GM19351 (cell line): ENCODE measurements at regions not wholly inside any gene's neighbourhood (a gene's known extent, or its start where the extent isn't known, plus 50 kb on each side); places are given as distances from the start of the nearest gene placed in this dataset.

Experiments
- ATAC-seq: cut with Tn5 transposase; IDR thresholded peaks from one replicate; pipeline ENCODE4 v1.9.1; 2021; ENCODE audit warnings: mild to moderate bottlenecking, moderate library complexity; ENCODE audit not compliant: unreplicated experiment

GRCh38 chr19:28402701-28403290 is 810.2 kb downstream of the UQCRFS1 start:
- no peak for ATAC-seq

DNA sequence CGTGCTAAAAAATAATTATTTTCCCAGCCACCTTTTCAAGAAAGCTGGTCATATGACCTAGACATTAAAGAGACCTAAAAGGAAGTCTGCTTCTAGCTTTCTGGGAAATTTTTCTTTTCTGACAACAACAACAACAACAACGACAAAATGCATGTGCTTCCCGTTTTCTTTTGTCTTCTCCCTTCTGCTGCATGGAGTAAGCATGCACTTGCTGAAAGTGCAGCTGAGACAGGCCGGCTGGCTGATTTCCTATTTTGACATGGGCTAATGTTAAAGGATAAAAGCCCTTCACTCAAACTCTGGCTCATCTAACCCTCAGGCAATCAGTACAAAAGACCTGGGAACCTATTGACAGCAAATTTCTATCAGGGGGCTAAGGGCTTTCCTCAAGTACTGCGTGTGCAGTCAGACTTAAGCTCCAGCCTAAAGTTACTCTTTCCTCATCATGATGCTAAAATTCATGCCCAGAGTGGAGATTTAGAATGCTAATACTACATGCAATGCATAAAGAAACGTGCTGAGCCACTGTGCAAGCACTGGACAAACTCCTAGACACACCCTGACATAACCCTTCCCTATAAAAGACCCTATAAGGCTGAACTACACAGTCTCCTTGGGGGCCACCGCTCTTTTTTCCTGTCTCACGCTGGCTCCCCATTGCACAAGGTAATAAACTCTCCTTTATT is 811.1 kb downstream of the UQCRFS1 start:
- no peak for ATAC-seq

DNA sequence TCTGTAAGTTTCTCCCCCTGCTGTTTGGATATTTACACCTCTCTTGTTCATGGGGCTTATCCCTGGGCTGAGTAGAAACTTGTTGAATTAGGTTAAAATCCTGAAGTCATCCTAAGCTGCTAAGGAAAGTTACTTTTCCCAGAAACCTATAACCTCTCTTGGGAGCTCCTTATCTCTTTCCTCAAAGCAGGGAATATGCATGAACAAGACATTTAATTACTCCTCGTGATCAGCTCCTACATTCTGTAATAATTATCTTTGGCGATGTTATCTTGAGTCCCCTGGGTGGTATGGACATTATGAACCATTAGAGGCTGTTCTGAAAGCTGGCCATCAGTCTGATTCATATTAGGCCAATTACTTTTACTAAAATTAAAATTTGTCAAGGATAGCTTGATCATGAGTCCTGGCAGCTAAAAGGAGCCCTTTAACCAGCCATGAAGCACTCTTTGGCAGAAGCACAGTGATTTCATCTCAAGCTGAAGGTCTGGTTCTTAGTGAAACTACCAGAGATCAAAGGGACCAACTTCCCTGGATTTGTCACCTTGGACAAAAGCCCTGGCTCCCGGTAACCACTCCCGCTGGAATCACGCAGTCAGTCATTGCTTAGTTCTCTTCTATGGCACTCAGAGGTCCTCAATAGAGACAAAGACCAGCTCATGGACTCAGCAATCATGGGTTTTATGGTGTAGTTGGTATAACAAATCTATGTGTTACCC is 811.8 kb downstream of the UQCRFS1 start:
- no peak for ATAC-seq

DNA sequence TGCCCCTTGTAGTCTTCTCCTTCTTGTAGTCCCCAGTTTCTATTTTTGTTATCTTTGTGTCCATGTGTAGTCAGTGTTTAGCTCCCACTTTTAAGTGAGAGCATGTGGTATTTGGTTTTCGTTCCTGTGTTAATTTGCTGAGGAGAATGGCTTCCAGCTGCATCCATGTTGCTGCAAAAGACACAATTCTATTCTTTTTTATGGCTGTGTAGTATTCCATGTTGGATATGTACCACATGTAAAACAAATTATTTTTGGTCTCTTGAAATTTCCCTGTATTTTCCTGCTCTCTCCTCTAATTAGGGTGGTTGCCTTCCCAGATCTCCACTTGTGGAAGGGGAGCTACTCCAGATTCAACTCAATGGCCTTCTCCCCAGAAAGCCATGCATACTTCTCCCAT is 813.8 kb downstream of the UQCRFS1 start:
- no peak for ATAC-seq

GRCh38 chr19:28397800-28398199 is 815.2 kb downstream of the UQCRFS1 start:
- no peak for ATAC-seq

GRCh38 chr19:28397306-28397705 is 815.6 kb downstream of the UQCRFS1 start:
- no peak for ATAC-seq

GRCh38 chr19:28396287-28396831 is 816.6 kb downstream of the UQCRFS1 start:
- no peak for ATAC-seq

GRCh38 chr19:28394725-28395124 is 818.2 kb downstream of the UQCRFS1 start:
- ATAC-seq, result no peak

DNA sequence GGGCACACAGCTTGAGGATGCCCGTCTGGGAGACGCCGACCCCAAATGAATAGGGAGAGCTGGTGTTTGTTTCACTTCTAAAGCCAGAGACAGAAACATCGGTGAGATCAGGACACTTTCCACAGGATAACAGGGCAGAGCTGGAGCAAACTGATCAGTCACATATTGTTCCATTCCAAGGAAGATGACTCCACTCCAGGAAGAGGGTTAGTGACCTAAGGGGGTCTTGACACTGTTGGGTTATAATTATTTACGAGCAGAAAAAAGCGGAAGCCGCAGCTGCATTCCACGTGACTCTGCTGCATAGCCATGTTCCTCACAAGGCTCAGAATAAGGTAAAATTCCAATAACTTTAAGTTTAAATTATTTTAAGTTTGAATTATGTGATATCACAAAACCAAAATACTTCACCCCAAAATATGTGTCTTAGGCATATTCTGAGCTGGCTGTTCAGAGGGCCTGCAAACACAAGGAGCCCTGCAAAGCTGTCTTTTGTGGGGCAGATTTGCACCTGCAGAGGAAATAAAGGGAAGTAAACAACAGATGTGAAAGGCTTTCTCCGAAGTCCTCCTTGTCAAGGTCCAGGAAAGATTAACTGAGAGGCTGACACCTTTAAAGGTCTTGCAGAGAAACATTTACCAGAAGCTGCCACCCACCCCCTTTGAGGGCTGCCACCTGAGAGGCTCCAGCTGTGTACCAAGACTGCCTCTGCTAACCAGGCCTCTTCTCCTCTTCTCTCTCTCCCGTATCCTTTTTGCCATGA is 819.2 kb downstream of the UQCRFS1 start:
- ATAC-seq, result no peak

- no peak for ATAC-seq
These were observed 824.0 kb downstream of the UQCRFS1 start for GRCh38 chr19:28388988-28389387.

- ATAC-seq, result no peak
These were observed 825.4 kb downstream of the UQCRFS1 start for GRCh38 chr19:28387507-28387906.

- ATAC-seq, result no peak
These were observed 826.5 kb downstream of the UQCRFS1 start for GRCh38 chr19:28386470-28386869.

- ATAC-seq, result no peak
These were observed 826.9 kb downstream of the UQCRFS1 start for GRCh38 chr19:28386066-28386465.

GRCh38 chr19:28377077-28377476 is 835.9 kb downstream of the UQCRFS1 start:
- ATAC-seq, result no peak

DNA sequence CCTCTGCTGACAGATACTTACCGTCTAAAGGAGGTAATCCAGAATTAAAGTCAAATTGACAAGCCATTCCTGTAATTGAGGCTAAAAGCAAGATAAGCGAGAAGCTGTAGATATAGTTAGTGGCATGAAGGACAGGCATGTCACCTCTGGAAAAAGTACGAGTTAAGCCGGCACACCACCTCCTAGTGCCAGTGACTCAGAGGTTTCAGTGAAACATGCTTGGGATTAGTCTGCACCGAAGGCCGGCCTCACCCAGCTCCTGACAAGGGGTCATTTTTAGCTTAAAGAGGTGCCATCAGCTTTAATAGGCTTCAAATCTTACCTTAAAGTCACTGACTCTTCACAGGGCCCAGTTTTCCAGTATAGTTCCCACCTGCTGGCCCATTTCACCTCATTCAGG is 838.0 kb downstream of the UQCRFS1 start:
- ATAC-seq, result no peak

DNA sequence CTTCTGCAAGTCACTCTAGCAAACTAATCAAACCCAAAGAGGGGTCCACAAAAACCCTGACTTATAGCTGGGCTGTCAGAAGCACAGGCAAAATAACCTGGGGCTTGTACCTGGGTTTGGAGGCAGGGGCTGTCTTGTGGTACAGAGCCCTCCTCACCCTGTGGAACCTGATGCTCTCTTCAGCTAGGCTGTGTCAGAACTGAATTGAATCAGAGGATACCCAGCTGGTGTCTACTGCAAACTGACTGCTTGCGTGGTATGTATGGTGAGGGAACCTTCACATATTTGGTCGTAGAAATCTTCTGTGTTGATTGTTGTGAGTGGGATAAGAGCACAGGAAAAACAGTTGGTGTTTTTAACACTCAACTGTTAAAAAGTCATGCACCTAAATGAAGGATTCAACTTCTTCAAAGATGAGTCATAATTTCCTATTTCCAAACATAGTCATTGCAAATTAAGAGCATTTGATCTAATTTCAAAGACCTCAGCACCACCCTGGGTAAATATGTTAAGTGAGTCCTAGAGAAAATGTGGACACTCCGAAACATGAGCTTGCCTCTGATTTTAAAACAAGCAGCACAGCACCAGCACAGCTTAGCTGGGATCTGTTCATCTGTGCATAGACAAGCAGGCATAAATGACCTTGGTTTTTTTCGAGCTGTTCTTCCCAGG is 840.2 kb downstream of the UQCRFS1 start:
- no peak for ATAC-seq

DNA sequence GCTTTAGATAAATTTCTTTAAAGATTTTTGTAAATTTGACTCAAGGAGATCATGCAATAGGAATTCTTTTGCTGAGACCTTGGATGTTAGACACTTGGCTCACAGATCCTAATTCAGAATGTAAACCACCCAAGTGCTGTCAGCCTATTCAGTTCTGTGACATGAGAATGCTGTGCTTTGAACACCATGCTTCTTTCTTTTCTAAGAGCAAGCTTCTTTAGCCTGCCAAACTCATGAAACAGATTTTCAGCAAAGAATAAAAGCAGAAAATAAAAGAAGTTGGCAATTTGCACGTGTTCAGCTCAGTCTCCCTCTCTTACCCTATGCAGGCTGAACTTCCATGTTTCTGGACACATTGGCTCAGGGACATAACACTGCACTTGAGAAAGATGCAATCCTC is 845.8 kb downstream of the UQCRFS1 start:
- ATAC-seq, result no peak

DNA sequence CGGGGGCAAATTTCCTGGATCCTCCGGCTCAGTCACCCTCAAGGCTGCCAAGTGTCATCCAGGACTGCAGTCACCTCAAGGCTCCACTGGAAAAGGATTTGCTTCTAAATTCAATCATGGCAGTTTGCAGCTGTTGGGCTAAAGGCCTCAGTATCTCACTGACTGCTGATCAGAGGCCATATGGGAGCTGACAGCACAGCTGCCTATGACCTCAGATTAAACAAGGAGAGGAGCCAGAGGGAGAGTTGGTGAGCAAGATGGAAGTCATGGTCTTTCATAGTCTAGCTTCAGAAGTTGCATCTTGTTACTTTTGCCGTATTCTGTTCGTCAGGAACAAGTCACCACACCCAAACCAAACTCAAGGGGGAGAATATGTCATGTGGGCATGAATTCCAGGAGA is 849.7 kb downstream of the UQCRFS1 start:
- ATAC-seq, result no peak

DNA sequence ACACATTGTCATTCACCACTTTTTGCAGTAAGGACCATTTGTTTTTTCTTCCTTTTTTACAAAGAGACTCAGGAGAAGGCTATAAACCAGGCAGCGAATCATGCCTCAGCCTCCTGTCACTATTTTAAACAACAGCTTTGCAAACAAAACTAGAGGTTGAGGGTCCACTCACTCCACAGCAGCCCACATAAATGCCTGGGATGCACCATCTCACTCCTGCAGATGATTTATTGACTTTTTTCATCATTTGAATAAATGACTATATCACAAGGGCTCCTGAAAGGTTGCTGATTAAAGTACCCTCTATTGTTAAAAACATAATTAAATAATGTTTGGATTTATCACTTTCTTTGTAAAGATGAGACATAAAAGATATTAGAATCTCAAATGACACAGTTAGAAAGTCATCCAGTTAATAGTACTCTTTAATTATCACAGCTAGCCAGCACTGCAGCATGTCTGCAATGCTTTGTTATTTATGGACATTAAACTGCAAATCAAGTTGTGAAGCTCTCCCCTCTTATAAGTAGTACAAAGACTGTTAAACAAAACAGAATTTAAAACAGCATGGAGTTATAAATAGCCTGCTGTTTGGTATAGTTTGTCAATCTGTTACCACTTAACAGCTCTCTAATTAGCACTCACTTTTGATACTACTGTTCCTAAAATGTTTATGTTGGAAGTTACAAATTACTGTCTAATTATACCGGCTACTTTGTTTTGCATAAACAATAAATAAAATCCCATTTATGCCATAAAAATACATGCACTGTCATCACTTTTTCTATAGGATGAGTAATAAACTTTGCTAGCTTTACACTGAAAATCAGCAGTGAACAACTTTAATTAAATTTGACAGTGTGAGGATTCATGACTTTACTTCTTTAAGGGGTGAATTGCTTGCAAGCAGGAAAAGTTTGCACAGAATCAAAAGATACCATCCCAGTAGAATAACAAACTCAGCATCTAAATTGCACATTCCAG is 853.2 kb downstream of the UQCRFS1 start:
- no peak for ATAC-seq
